GM18508 (cell line): ENCODE measurements at regions not wholly inside any gene's neighbourhood (a gene's known extent, or its start where the extent isn't known, plus 50 kb on each side); places are given as distances from the start of the nearest gene placed in this dataset.
"Not testable (repeated sequence)": the region's sequence is repeated elsewhere in the genome, so short reads cannot be mapped to it uniquely, and the experiment has no call there.

Experiments used
- ATAC-seq: cut with Tn5 transposase; IDR thresholded peaks from one replicate; pipeline ENCODE4 v1.9.1; 2021; ENCODE audit warnings: moderate number of reproducible peaks; ENCODE audit not compliant: insufficient read depth, unreplicated experiment

DNA sequence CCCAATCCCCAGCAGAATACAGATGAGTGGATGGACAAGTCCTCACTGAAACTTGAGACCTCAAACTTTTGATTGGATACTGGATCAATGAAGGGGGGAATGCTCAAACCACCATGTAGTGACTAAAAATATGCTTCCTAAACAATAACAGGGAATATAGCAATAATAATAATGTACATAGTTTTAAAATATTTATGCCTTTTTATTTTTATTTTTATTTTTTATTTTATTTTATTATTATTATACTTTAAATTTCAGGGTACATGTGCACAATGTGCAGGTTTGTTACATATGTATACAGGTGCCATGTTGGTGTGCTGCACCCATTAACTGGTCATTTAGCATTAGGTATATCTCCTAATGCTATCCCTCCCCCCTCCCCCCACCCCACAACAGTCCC lies 506.0 kb downstream of the SOX6 start:
- not testable (repeated sequence) for ATAC-seq

DNA sequence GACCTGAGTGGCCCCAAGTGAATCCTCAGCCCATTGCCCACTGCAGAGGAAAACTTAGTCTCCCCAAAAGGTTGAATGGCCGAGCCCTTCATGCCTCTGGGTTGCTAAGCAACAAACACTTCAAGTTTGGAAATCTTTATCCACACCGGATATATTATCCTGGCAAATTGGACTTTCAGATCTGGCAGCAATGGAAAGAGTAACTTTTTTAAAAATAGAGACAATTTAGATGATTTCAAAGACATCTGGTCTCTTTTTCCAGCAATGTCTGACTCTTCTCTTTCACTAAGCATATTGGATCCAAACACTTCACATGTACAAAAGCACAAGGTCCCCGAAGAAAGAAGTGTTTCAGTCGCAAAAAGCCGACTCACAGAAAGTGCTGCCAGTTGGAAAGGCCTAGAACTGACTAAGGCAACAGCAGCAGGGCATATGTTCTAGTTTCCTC lies 505.3 kb downstream of the SOX6 start:
- no peak for ATAC-seq

DNA sequence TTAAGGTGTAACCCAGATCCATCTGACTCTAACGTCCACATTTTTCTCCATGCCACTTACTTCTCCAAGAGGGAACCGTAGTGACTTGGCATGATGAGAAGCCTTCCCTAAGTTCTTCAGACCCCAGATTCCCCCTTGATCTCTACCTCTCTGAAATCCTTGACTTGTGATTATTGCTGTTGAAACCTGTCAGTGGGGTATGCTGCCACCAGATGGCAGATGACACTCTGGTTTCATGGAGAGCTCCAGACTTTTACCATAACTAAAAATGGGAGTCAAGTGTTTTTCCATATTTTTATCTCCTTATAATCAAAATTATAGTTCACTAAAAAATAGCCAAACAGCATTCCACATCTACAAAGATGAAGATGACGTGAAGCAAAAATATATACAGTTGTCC lies 504.2 kb downstream of the SOX6 start:
- no peak for ATAC-seq

DNA sequence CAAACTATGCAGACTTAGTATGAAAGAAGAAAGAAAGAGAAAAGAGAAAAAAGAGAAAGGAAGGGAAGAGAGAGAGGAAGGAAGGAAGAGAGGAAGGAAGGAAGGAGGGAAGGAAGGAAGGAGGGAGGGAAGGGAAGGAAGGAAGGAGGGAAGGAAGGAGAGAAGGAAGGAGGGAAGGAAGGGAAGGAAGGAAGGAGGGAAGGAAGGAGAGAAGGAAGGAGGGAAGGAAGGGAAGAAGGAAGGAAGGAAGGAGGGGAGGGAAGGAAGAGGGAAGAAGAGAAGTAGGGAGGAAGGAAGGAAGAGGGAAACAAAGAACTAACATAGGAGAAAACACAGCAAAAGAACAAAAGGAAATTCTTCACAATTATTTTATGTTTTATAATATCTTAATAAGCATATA lies 502.1 kb downstream of the SOX6 start:
- ATAC-seq: no peak

DNA sequence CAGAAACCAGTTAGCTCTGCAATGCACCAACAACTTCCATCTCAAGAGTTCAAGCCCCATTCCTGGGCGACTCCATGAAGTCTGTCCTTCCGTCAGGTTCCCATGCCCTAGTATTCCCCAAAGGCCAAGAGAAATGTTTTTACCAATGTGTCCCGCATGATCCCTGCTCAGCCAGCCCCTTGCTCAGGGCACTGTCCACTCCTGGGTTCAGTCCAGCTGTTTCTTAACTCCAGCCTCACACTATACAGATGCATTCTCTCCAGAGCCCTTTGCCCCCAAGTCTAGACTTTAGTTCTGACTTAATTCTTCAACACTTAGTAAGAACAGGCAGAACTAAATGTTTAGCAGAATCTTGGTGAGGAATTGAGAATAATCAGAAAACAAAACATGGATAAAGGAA lies 497.5 kb downstream of the SOX6 start:
- ATAC-seq: no peak

DNA sequence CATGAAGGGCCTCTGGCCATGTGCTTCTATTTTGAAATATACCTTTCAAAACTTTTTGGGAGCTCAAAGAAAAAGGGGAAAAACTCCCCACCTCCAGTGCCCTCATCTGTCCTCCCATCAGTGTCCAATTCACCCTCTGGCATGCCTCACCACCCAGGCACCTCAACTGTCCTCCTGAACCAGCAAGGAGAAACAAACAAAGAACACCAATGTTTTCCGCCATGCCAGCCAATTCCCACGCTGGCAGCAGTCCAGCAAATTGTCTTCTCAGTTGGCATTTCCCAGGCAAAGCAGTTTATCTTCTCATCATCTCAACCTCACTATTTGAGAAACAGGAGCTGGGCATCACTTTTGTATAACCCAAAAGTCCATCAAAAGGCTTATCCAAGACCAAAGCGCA lies 496.9 kb downstream of the SOX6 start:
- no peak for ATAC-seq

DNA sequence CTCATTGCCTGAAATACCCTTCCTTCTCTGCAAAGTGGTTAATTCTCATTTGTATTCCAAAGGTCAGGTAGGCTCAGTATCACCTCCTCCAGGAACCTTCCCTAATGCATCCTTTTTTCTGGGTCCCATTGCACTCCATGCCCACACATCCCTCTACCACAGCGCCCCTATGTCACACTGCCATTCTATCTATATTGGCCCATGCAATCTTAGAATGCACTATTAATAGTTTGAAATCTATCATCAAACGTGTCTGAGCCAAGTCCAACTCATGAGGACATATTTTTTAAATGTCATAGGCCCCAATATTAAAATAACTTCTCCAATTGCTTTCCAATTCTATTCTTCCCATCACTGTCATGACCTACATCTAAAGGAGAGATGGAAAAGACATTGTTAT lies 495.1 kb downstream of the SOX6 start:
- no peak for ATAC-seq

DNA sequence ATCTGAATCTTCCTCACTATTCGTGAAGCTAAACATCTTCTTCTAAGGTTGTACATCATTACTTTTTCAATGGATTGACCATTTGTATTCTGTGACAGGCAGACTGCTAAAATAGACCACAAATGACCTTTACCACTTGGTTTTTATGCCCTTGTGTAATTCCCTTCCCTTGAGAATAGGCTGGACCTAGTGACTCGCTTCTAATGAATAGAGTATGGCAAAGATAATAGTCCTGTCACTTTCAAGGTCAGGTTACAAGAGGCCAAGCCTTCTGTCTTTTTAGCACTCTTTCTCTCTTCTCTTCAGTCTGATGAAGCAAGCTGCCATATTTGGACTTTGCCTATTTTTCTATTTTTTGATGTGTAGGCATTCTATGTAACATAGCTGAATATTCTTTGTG lies 492.9 kb downstream of the SOX6 start:
- no peak for ATAC-seq

DNA sequence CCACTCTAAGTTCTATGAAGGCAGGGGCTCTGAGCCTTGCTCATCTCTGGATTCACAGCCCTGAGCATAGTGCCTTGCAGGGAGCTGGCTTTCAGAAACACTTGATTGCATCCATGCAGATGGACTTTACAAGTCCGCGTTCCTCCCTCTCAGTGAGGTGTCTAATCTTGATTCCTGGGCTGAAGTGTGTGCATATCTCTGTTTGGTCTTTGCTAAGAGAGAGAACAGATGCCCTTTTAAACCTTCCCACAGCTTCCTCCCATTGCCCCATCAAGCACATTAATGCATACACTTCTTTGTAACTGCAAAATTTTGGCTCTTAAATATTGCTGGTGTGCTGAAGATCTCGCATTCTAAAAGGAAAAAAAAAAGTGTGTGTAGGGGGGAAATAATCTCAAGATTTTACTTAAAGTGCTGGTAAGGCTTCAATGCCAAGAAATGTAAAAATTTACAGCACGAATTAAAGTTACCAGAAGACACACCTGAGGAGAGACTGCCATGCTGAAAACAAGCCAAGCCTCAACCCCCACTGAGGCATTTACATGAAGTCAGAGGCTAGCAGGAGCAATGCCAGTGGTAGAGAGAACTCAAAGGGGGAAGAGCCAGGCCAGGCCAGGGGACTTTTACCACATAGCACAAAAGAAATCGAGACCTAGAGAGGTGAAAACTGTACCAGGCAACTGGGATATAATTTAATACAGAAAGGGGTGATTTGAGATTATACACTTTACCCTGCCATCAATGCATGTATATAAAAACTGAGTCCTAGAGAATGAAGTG lies 492.1 kb downstream of the SOX6 start:
- ATAC-seq: no peak

DNA sequence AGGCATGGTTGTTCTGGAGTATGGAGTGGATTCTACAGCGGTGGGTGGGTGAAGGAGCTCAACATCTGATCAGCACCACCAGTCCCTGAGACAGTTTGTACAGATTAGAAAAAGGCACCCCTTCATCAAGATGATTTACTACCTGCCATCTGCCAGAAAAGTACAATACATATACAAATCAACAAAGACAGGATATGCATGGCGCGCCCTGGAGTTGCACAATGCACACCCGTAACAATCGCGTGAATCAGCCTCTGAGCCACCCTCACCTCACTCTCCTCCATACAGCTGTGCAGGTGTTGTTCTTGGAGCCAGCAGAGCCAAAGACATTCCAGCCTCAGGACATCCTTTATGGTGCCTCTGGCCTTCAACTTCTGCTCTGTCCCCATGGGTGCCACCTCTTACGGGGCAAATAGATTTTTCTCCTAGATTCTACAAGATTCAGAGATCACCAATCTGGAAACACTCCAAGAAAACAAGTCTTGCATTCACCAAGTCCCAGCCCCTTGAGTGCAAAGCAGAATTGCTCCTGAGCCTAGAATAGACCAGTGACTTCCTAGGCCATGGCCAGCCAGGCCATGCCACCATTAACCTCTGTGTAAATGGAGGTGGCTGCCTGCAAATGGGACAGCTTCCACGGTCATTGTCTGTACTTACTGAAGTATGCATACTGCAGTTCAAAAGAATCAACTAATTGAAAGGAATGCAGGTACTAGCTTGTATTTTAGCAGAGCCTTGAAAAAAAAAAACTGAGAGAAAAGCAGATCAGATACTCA lies 490.9 kb downstream of the SOX6 start:
- no peak for ATAC-seq

DNA sequence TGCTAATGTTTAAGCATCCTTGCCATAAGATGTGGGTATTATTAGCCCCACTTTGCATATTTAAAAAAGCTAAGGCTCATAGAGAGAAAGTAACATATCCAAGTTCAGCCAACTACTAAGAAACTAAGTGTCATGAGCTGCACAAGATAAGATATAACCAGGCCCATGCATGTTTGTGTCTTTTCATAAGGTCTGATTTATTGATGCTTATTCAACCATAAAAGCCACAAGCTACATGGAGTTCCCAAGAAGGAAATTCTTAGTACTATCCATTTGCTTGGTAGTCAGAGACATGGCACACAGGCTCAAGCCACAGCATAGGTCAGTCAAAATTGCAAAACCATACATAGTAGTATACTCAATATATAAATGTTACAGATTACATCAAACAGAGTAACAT lies 488.5 kb downstream of the SOX6 start:
- ATAC-seq: no peak

DNA sequence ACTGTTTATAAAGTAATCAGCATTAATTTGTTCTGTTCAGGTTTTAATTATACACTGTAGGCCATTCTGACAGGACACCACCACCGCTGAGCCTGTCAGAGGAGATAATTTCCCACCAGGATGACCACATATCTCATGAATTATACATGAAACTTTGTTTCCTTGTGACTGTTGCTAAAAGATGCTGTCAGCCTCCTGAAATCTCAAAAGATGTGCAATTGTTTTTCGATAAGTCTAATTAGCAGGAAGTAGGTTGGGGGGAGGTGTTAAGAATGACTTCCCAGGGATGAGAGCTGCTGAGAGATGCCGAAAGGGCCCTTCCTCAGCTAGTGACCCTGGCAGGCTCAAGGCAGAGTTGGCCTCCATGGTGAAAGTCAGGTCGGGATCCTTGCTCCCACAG lies 485.4 kb downstream of the SOX6 start:
- ATAC-seq: no peak

DNA sequence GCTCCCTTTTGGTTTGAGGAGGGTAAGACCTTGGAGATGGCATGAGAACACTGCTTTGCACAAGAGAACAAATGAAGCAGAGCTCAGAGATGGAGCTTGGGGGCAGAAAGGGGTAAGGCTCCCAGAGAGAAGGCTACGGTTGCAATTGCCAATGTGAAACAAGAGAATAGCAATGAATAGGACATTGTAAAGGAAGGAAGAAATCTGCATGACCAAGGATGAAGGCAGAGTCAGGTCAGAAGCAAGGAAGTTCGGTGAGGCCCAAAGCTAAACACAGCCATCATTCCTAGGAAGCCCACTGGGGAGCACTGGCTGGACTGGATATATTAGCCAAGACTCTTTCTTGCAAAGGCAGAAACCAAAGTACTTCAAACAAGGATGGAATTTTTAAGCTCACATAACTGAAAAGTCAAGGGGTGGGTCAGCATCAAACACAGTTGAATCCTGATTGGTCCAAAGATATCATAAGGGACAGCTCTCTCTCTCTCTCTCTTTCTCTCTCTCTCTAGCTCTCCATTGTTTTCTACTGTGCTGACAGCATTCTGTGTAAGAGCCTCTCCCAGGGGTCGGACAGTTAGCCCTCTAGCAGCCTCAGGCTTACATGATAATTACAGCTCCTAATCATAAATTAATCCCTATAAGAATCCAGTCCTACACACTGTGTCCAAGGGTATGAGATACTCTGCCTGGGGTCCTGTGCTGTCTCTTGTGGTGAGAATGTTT lies 484.3 kb downstream of the SOX6 start:
- no peak for ATAC-seq

DNA sequence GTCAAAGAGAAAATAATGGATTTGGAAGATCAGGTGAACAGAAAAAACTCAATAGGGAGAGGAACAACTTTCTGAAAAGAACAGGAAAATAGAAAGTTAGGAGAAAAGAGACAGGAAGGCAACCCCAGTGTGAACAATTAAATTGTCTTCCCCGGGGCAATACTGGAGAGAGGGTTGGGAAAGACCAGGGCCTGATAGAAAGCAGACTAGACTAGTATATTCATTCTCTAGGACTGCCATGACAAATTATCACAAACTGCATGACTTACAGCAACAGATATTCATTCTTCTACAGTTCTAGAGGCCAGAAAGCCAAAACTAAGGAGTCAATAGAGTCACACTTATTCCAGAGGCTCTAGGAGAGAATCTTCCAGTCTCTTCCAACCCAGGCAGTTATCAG lies 482.8 kb downstream of the SOX6 start:
- no peak for ATAC-seq

DNA sequence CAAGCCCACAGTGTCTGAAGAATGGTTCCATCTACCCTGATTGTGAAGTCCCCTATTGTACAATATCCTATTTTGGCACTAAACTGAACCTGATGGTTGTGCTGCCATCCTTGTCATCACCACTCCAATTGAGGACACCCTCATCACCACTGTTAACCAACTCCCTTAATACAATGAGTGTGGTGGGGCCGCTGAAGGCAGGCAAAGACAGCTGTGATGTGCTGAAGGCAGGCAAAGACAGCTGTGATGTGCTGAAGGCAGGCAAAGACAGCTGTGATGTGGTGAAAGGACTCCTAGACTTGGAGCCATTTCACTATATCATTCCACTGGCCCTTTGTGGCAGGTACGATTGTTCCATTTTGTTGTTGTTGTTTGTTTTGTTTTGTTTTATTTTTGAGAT lies 481.6 kb downstream of the SOX6 start:
- ATAC-seq: no peak

DNA sequence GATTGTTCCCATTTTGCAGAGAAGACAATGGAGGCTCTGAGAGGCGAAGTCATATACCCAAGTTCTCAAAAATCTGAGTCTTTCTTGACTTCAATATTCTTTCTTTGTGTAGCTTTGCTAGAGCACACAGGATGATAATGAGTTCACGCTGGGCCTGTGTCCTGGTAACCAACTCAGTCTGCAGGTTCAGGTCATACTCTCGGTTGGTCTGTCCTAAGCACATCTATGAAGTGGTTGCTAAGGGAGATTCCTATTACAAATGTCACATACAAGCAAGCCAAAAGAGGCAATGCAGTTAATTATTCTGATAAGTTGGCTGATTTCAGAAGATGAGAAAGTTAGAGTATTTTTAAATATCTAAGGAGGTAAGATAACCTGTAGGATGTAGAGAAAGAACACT lies 481.0 kb downstream of the SOX6 start:
- no peak for ATAC-seq

DNA sequence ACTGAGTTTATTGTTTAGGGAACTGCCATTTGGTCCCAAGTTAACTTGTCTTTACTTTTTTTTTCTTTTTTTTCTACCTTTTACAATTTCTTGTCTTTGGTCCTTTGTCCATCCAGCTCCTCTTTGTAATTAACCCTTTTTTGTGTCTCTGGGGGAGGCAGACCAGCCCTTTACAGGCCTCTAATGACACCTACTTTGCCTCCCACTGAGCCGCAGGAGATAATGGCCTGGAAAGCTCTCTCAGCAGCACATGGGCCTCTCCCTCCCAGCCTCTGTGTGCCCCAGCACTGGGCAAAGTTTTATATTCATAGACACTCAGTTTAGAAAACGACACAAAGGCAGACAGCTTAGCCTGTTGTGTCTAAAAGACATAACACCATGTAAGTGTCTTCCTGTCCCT lies 480.4 kb downstream of the SOX6 start:
- no peak for ATAC-seq

DNA sequence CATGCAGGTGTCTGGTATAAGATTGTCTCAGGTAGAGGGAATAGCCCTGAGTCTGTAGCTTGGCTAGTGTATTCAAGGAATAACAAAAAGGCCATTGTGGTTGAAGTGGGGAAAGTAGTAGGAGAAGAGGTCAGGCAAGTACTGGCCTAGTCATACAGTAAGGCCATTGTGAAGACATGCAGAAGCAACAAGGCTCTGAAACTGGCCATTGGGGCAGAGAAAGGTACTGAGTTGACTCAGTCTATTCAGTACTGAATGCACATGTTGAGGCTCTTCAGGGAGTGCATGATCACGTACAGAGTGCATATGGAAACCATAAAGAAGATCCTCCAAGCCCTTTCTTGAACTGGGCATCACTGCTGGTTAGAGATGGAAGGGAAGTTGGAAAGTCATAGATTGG lies 477.6 kb downstream of the SOX6 start:
- no peak for ATAC-seq

DNA sequence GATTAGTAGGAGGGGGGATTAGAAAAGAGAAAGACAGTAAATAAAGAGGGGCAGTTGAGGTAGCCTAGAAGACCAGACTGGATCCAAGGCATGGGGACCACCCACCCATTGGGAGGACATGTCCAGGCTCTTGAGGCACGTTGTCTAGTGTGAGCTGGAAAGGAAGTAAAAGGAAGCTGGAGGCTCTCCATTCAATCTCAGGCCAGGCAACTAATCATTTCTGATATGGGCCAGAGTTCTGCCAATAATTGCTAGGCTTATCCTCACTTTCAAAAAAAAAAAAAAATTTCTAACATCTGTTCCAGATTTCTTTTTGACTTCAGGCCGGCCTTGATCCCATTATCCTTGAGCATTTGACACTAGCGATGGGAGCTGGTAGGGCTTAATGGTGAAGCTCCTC lies 476.1 kb downstream of the SOX6 start:
- no peak for ATAC-seq

DNA sequence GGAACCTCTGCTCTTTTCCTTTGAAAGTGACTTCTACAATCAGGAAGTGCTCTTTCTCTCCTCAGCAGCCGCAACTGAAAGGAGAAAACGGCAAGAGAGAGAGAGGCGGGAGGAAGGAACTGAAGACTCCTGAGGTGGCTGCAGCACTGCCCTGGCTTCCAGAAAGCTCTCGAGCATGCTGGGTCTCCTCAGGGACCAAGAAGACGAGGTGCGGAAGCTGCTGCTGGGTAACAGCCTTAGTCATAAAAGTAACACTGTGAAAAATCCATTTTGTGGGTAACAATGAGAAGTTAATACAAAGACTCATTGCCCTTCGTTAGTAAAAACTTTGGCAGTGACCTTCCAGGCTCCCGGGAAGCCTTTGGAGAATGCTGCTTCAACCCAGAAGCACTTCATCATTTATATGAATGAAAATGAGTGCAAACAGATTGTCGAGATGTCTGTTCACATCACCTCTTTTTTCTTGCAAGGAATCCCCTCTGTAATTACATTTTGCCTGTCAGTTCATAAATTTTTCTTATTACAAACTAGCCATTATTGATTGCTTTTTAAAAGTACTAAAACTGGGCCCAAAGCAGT lies 473.4 kb downstream of the SOX6 start:
- no peak for ATAC-seq

DNA sequence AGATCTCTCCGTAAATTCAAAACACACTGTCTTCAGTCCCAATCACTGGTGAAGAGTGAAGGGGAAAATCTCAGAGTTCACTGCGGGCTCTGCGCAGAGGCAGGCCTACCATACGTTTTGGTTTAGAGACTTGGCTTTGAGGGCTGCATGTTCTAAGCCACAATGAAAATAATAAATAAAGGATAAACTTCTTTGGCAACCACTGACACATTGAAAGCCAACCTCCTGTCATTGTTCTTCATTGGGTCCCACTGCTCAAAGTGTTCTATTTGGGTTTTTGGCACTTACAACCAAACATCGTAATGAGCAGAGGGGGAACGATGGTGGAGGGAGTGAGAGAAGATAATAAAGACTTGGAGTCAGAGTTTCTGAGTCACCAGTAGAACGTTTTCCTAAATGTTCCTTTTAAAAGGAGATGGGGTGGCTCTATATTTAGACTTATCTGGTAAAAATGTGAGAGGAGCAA lies 472.9 kb downstream of the SOX6 start:
- no peak for ATAC-seq
